GM10248 (cell line): ENCODE measurements at regions not wholly inside any gene's neighbourhood (a gene's known extent, or its start where the extent isn't known, plus 50 kb on each side); places are given as distances from the start of the nearest gene placed in this dataset.

Experiments
- CTCF ChIA-PET: fragments of 300-600 bp; sonication (Branson Sonifier 250); formaldehyde crosslinking; extraction: SDS; loops from one replicate; lab custom pipeline; 2021; ENCODE audit warnings: antibody characterized with exemption; lab: Yijun Ruan, JAX
- POLR2A ChIA-PET: fragments of 350-650 bp; sonication (Branson Sonifier 250); formaldehyde crosslinking; extraction: SDS; loops from one replicate; lab custom pipeline; 2020; ENCODE audit warnings: antibody characterized with exemption; lab: Yijun Ruan, JAX
- DNase-seq: peaks from one replicate; pipeline ENCODE4 v3.0.0; 2012; ENCODE audit errors: extremely low spot score
- CTCF ChIP-seq: IDR thresholded peaks from 2 replicates; pipeline ENCODE4 v1.5.1; 2012; ENCODE audit warnings: mild to moderate bottlenecking, low read depth; ENCODE audit errors: extremely low read depth, missing control alignments, control extremely low read depth

GRCh38 chrX:128310912-128311311 is 258.7 kb upstream of the ACTRT1 start:
- CTCF ChIA-PET, result no interaction called here
- POLR2A ChIA-PET, result no interaction called here
- no peak for DNase-seq

GRCh38 chrX:128309311-128309710 is 257.1 kb upstream of the ACTRT1 start:
- TF ChIP-seq CTCF, result no peak
- ChIA-PET CTCF (no interaction called here), POLR2A (no interaction called here)
- DNase-seq, result no peak

More at GRCh38 chrX:128310912-128311311, 258.7 kb upstream of the ACTRT1 start:
- TF ChIP-seq CTCF, result no peak

- CTCF ChIA-PET, result no interaction called here
- POLR2A ChIA-PET, result no interaction called here
- DNase-seq, result no peak
- TF ChIP-seq CTCF, result no peak
Observed at GRCh38 chrX:128294198-128294597, 242.0 kb upstream of the ACTRT1 start.

GRCh38 chrX:128287693-128288092 is 235.5 kb upstream of the ACTRT1 start:
- POLR2A ChIA-PET, result no interaction called here
- no peak for DNase-seq
- TF ChIP-seq CTCF, result no peak
- CTCF ChIA-PET, result no interaction called here

GRCh38 chrX:128250621-128251020 is 198.4 kb upstream of the ACTRT1 start:
- CTCF ChIA-PET, result no interaction called here
- DNase-seq, result no peak
- POLR2A ChIA-PET, result no interaction called here
- no peak for TF ChIP-seq CTCF

- CTCF ChIA-PET, result no interaction called here
- no peak for TF ChIP-seq CTCF
- no peak for DNase-seq
- POLR2A ChIA-PET, result no interaction called here
Observed at GRCh38 chrX:128216364-128216763, 164.2 kb upstream of the ACTRT1 start.

- no peak for DNase-seq
- ChIA-PET POLR2A (no interaction called here), CTCF (no interaction called here)
- TF ChIP-seq CTCF, result no peak
Observed at GRCh38 chrX:128165884-128166408, 113.7 kb upstream of the ACTRT1 start.
